ENCODE measurements at regions not wholly inside any gene's neighbourhood (a gene's known extent, or its start where the extent isn't known, plus 50 kb on each side); places are given as distances from the start of the nearest gene placed in this dataset.

DNA sequence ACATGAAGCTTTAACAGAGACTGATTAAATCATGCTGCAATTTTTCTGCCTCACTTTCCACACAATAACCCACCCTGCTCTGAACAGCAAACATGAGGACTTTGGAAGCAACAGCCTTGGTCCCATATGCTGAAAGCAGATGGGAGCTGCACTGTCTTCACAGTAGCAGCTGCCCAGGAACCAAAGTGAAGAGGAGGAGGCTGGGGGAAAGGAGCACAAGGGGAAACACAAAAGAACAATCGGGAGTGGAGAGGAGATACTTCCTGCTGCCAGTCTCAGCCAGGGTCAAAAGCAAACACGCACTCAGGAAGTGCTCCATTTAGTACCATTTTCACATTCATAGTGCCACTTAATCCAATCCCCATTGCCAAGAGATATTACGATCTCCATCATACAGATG is 183.3 kb upstream of the PUM3 start:
- TF ChIP-seq CTCF (IDR thresholded peaks at IDR 0.05; ENCODE audit: poor library complexity): no peak
- TF ChIP-seq EZH2phosphoT487 (IDR thresholded peaks at IDR 0.05; ENCODE audit: low read depth, severe bottlenecking, unreplicated experiment): no peak
